ENCODE measurements at regions not wholly inside any gene's neighbourhood (a gene's known extent, or its start where the extent isn't known, plus 50 kb on each side); places are given as distances from the start of the nearest gene placed in this dataset.

- H3K4me3 ChIP-seq (ENCODE audit: low read depth, low read length) = no peak overlapping the region
- DNase-seq (ENCODE audit: low read depth) = no peak
These were observed 77.0 kb upstream of the ESR1 start for GRCh38 chr6:151730496-151730870.

DNA sequence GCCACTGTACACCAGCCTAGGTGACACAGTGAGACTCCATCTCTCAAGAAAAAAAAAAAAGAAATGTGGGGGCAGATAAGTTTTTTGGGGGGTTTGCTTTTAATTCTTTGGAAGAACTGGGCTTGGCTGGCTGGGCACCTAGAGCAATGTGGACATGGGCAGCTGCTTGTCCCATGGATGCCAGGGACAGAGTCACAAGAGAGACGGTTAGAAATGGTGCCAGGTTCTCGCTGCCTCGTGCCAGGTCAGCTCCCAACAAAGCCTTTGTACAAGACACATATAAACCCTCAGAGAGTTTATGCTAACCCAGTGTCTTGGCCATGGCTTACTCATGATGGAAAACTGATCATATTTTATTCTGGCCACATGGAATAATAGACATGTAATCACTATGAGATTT is 76.2 kb upstream of the ESR1 start:
- TF ChIP-seq CTCF (IDR thresholded peaks at IDR 0.05; ENCODE audit: insufficient read depth, low read depth, low read length, missing control alignments) = no peak
- no peak for DNase-seq (ENCODE audit: low read depth)
- no peak overlapping the region for H3K4me3 ChIP-seq (ENCODE audit: low read depth, low read length)

More at GRCh38 chr6:151730496-151730870, 77.0 kb upstream of the ESR1 start:
- TF ChIP-seq CTCF (IDR thresholded peaks at IDR 0.05; ENCODE audit: insufficient read depth, low read depth, low read length, missing control alignments) = no peak

- TF ChIP-seq CTCF (IDR thresholded peaks at IDR 0.05; ENCODE audit: insufficient read depth, low read depth, low read length, missing control alignments) = no peak
- DNase-seq (ENCODE audit: low read depth) = no peak
- H3K4me3 ChIP-seq (ENCODE audit: low read depth, low read length) = no peak overlapping the region
These were observed 73.7 kb upstream of the ESR1 start for GRCh38 chr6:151733680-151734320.

GRCh38 chr6:151738267-151738666 is 69.2 kb upstream of the ESR1 start:
- H3K4me3 ChIP-seq (ENCODE audit: low read depth, low read length) = no peak overlapping the region
- DNase-seq (ENCODE audit: low read depth) = no peak
- no peak for TF ChIP-seq CTCF (IDR thresholded peaks at IDR 0.05; ENCODE audit: insufficient read depth, low read depth, low read length, missing control alignments)

GRCh38 chr6:151738960-151739359 is 68.5 kb upstream of the ESR1 start:
- no peak for DNase-seq (ENCODE audit: low read depth)
- no peak overlapping the region for H3K4me3 ChIP-seq (ENCODE audit: low read depth, low read length)
- TF ChIP-seq CTCF (IDR thresholded peaks at IDR 0.05; ENCODE audit: insufficient read depth, low read depth, low read length, missing control alignments) = no peak

GRCh38 chr6:151740820-151741219 is 66.7 kb upstream of the ESR1 start:
- DNase-seq (ENCODE audit: low read depth) = no peak
- no peak overlapping the region for H3K4me3 ChIP-seq (ENCODE audit: low read depth, low read length)
- no peak for TF ChIP-seq CTCF (IDR thresholded peaks at IDR 0.05; ENCODE audit: insufficient read depth, low read depth, low read length, missing control alignments)

DNA sequence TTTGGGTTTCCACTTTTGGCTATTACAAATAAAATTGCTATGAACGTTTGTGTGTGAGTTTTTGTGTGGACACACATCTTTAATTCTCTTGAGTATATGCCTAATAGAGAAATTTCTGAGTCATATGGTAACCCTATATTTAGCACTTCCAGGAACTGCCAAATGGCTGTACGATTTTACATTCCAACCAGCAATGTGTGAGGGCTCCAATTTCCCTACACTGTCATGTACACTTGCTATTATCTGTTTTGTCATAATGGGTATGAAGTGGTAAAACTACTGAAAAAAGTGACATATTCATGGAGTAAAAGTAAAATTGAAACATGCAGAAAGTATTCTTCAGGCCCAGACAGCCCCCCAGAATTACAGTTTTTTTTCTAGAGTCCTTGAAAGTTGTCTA is 59.6 kb upstream of the ESR1 start:
- no peak for DNase-seq (ENCODE audit: low read depth)
- TF ChIP-seq CTCF (IDR thresholded peaks at IDR 0.05; ENCODE audit: insufficient read depth, low read depth, low read length, missing control alignments) = no peak
- no peak overlapping the region for H3K4me3 ChIP-seq (ENCODE audit: low read depth, low read length)

All from GM12865 (cell line).